ENCODE measurements at regions not wholly inside any gene's neighbourhood (a gene's known extent, or its start where the extent isn't known, plus 50 kb on each side); places are given as distances from the start of the nearest gene placed in this dataset.

DNA sequence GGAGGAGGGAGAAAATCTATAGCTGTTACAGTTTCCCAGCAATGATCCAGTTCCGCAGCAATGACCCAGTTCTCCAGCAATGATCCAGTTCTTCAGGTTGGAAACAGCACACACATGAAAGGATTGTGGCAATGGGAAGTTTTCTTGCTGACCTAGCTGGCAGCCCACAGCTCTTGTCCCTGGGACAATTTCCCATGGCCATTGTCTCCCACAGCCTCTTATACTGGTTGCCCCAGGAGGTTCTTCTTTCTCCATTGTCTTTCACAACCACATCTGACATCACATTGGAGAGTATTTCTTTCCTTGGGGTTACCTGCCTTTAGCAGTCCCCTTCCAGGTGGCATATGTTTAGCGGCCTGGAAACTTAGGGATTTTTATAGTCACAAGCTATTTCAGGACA, 209.8 kb upstream of the PLEKHG7 start:
- no peak for DNase-seq (ENCODE audit: low spot score)

DNA sequence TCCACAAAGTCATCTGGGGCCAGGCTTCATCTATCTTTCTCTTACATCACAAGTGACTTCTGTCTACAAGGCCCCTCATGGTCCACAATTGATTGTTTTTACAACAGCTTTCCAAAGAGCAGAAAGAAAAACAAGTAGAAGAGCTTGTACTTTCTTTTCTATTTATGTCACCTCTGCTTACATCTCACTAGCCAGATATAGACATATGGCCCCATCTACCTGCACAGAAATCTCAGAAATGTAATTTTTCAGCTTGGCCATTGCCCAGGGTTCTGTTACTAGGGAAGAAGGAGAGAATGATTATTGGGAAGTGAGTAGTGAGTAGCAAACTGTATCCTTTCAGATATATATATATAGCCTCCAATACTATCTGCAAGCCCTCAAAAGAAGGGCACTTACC, 210.5 kb upstream of the PLEKHG7 start:
- no peak for DNase-seq (ENCODE audit: low spot score)

GRCh38 chr12:92489781-92490180, 213.0 kb upstream of the PLEKHG7 start:
- no peak for DNase-seq (ENCODE audit: low spot score)

- no peak for DNase-seq (ENCODE audit: low spot score)
Measured at GRCh38 chr12:92488735-92489134, 214.1 kb upstream of the PLEKHG7 start.

DNA sequence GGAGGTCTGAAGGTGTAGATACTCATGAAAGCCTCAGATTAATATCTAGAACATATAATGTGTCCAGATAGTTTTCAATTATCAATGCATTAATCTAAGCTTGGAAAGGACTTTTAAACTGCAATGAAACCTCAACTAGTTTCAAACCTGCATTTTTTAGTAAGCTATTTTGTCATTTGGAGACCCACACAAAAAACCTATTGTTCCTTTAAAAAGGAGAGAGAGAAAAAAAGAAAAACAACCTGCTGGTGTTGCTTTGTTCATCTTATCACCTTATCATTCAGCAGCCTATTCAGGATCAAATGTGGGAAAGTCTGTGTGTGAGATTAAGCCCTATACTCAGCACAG, 215.7 kb upstream of the PLEKHG7 start:
- no peak for DNase-seq (ENCODE audit: low spot score)

GRCh38 chr12:92486443-92487137, 216.2 kb upstream of the PLEKHG7 start:
- no peak for DNase-seq (ENCODE audit: low spot score)

DNA sequence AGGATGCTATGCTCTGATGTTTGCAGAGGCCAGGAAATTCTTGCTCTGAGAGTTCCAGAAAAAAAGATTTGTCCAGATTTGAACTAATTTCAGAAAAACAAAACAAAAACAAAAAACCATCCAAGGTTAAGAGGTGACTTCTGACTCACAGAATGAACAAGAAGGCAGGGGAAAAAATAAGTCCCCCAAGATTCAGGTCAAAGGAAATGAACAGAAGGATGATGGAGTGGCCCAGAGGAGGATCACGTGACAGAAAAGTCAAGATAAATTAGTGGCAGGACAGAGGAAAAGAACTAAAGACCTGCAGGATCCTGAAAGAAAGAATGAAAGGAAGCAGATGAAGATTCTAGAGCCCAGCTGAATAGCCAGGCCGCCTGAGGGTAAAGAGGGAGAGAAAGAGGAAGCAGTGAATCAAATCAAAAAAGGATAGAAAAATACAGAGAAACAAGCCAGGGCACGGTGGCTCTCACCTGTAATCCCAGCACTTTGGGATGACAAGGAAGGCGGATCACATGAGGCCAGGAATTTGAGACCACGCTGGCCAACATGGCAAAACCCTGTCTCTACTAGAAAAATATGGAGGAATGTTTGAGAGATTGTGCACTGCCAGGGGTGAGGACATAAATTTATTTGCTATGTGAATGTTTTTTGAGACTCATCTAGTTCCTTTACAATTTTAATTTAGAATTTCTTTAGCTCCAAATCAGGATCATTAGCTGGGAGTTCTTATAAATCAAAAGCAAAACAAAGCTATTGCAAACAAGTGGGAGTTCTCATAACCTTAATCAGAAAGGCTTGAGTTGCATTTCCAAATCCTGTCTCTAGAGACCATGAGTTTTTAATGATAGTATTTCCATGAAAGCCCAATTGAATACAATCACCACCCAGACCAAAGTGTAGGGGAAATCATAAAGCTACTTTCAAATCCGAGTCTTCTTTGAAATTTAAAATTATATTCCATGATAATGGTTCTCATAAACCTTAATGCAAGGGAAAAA, 217.1 kb upstream of the PLEKHG7 start:
- no peak for DNase-seq (ENCODE audit: low spot score)

DNA sequence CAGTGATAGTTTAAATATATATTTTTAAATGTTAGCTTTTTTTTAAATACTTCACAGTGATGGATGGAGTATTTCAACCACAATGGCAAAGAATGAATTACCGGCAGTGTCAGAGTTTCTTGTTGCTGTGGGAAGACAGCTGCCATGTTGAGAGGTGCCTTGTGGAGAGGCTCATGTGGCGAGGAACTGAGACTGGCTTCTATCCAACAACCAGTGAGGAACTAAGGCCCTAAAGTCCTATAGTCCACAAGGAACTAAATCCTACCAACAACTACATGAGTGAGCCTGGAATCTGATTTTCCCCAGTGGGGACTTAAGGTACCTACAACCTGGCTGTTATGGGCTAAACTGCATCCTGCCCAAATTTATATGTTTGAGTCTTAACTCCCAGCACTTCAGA, 220.2 kb upstream of the PLEKHG7 start:
- DNase-seq (ENCODE audit: low spot score), result no peak

DNA sequence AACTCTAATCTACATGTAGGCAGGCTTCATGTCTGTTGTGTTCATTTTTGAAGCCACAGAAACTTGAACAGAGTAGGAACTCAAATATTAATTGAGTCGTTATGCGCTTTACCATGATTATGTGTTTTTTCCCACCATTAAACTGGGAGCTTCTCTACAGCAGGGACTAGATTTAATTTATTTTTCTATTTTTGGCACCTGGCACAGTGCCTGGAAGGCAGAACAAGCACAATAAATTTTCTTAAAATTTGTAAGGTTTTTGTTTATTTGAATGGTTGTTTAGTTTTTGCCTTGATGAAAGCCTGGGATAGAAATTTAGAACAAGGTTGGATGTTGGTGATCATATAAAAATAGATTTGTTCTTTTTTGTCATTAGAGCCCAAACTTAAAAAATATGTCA, 221.7 kb upstream of the PLEKHG7 start:
- DNase-seq (ENCODE audit: low spot score), result no peak

- no peak for DNase-seq (ENCODE audit: low spot score)
Measured at GRCh38 chr12:92478692-92479091, 224.1 kb upstream of the PLEKHG7 start.

- no peak for DNase-seq (ENCODE audit: low spot score)
Measured at GRCh38 chr12:92476844-92477243, 225.9 kb upstream of the PLEKHG7 start.

- DNase-seq (ENCODE audit: low spot score), result no peak
Measured at GRCh38 chr12:92473564-92473963, 229.2 kb upstream of the PLEKHG7 start.

- DNase-seq (ENCODE audit: low spot score), result no peak
Measured at GRCh38 chr12:92472201-92472600, 230.6 kb upstream of the PLEKHG7 start.

DNA sequence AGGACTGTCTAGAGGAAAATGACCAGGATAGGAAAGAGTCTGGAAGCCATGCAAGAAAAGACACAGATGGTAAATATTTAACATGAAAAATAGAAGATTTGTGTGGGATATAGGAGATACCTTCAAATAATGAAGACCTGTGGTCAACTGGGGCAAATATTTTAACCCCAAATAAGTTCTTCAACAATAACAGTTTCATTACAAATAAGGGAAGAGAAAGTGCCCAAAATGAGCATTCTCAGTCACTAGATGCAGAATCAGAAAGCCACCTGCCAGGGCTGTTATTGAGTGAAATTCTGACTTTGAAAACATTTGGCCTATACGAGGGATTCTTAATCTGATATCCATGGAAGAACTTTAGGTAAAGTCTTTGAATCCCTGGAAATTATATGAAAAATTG, 231.2 kb upstream of the PLEKHG7 start:
- DNase-seq (ENCODE audit: low spot score), result no peak

DNA sequence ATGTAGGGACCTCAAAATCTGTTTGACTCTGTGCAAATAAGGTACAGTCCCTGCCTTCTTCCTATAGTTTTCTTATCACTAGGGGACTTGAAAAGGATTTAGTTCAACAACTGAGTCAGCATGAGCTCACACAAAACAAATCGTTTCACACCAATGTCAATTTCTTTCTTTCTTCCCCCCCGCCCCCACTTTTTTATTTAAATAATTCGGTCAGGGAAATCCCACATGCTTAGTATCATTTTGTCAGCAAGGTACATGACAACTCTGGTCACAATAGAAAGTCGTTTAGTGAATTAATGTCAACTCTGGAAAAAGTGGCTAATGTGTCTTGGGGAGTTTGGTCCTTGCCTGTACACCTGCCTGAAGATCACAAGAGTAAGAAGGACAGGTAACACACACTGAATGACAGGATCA, 232.2 kb upstream of the PLEKHG7 start:
- no peak for DNase-seq (ENCODE audit: low spot score)

- DNase-seq (ENCODE audit: low spot score), result peak; percentile 9
Measured at GRCh38 chr12:92469837-92470236, 233.0 kb upstream of the PLEKHG7 start.

- DNase-seq (ENCODE audit: low spot score), result no peak
Measured at GRCh38 chr12:92468358-92469020, 234.3 kb upstream of the PLEKHG7 start.

DNA sequence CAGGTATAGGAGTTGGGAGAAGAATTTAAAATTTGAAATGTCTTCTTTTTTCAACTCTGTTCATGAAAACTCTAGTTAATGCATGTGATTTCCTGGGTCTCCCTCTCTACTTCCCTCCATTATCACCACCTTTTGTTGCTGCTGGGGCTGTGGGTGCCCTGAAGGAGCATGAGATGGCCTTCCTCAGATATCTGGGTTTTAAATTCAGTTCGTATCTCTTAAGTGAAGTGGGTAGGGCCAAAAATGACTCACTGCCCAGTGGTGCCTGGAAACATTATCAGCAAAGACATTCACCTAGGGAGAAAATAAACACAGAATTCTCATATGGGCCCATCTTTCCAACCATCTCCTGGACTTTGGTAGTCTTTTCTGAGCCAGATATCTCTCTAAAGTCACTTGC, 234.9 kb upstream of the PLEKHG7 start:
- no peak for DNase-seq (ENCODE audit: low spot score)

GRCh38 chr12:92466391-92467305, 236.1 kb upstream of the PLEKHG7 start:
- no peak for DNase-seq (ENCODE audit: low spot score)

GRCh38 chr12:92465786-92466295, 236.9 kb upstream of the PLEKHG7 start:
- no peak for DNase-seq (ENCODE audit: low spot score)

- no peak for DNase-seq (ENCODE audit: low spot score)
Measured at GRCh38 chr12:92464911-92465310, 237.9 kb upstream of the PLEKHG7 start.

GRCh38 chr12:92463171-92463570, 239.6 kb upstream of the PLEKHG7 start:
- no peak for DNase-seq (ENCODE audit: low spot score)

Data from HuH-7.5 (cell line).